ENCODE measurements at regions not wholly inside any gene's neighbourhood (a gene's known extent, or its start where the extent isn't known, plus 50 kb on each side); places are given as distances from the start of the nearest gene placed in this dataset.
A peak's percentile ranks its signal among the peaks of the same experiment; 100 is the strongest.
"Not testable (repeated sequence)": the region's sequence is repeated elsewhere in the genome, so short reads cannot be mapped to it uniquely, and the experiment has no call there.

DNA sequence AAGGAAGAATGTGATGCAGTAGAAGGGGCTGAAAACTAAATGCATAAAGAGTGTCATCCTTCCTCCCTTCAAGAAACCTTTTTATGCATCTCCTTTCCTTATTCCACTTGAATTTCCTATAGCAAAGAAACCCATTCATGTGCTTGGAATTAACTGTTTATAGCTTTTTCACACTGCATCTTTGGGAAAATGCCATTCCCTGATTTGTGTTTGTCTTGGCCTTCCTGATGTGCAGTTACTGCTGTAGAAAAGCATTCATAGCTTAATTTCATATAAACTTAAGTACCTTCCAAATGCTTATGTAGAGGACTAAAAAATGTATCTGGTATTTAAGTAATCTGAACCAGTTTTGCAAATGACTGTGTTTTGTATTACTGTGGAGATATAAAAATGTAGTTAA, 61.8 kb downstream of the SDR9C7 start:
- no peak for DNase-seq (ENCODE audit: low spot score)

DNA sequence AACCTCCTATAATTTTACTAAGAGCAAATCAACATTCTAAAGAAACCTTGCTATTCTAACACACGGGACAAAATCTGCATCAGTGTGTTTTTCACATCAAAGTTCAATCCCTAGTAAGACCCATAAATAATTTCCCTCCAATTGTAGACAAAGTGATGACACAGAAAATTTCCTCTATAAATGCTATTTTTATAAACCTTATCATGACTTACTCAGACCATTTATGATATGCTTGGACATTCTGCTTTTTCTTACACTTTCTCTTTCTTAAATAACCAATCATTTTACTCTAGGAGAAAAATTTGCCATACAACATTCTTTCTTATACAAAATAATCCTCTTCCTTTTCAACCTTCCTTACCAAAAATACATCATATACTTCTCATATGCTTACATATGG, 67.0 kb downstream of the SDR9C7 start:
- no peak for DNase-seq (ENCODE audit: low spot score)

DNA sequence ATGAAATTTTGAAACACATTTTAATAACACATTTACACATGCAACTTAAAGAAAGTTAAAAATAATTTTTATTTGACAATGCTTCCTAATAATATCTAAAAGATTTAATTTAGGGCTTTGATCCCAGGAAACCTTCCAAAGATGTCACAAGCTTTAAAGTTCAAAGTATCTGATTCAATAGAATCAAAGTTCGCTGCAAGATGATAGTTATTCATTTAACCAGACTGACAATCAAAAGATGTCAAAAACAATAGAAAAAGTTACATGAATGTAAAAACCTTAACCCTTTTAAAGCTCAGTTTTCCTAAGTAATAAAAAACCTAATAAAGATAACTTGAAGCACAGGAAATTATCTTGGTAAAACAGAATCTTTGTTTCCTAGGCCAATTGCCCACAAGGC, 67.7 kb downstream of the SDR9C7 start:
- DNase-seq (ENCODE audit: low spot score): no peak

DNA sequence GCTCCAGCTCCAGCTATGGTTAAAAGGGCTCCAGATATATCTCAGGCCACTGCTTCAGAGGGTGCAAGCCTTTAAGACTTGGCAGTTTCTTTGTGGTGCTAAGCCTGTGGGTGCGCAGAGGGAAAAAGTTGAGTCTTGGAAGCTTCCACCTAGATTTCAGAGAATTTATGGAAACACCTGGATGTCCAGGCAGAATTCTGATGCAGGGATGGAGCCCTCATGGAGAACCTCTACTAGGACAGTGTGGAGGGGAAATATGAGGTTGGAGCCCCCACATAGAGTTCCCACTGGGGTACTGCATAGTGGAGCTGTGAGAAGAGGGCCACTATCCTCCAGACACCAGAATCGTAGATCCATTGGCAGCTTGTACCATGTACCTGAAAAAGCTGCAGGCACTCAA, 69.9 kb downstream of the SDR9C7 start:
- no peak for DNase-seq (ENCODE audit: low spot score)

DNA sequence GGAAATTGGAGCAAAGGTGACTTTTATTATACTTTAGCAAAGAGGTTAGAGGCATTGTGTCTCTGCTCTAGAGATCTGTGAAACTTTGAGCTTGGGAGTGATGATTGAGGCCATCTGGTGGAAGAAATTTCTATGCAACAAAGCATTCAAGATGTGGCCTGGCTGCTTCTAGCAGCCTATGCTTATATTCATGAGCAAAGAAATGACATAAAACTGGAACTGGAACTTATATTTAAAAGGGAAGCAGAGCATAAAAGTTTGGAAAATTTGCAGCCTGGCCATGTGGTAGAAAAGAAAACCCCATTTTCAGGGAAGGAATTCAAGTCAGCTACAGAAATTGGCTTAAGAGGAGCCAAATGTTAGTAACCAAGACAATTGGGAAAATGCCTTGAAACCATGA, 70.4 kb downstream of the SDR9C7 start:
- no peak for DNase-seq (ENCODE audit: low spot score)

DNA sequence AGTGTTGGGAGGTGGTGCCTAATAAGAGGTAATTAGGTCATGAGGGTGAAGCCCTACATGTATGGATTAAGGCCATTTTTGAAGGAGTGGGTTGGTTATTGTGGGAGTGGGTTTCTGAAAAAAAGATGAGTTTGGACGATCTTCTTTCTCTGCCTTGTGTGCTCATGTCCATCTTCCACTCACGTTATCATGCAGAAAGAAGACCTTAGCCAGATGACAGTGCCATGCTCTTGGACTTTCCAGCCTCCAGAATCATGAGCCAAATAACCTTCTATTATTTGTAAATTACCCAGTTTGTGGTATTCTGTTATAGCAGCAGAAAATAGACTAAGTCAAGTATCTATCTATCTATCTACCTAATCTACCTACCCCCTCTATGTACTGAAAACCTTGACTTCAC, 71.9 kb downstream of the SDR9C7 start:
- DNase-seq (ENCODE audit: low spot score): no peak

DNA sequence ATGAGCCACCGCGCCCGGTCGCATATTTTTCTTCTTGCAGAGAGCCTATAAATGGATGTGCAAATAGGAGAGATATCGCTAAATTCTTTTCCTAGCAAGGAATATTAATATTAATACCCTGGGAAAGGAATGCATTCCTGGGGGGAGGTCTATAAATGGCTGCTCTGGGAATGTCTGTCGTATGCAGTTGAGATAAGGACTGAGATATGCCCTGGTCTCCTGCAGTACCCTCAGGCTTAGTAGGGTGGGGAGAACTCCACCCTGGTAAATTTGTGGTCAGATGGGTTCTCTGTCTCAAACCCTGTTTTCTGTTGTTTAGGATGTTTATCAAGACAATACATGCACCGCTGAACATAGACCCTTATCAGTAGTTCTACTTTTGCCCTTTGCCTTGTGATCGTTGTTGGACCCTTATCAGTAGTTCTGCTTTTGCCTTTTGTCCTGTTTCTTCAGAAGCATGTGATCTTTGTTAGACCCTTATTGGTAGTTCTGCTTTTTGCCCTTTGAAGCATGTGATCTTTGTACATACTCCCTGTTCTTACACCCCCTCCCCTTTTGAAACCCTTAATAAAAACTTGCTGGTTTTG, 80.7 kb downstream of the SDR9C7 start:
- not testable (repeated sequence) for DNase-seq (ENCODE audit: low spot score)

DNA sequence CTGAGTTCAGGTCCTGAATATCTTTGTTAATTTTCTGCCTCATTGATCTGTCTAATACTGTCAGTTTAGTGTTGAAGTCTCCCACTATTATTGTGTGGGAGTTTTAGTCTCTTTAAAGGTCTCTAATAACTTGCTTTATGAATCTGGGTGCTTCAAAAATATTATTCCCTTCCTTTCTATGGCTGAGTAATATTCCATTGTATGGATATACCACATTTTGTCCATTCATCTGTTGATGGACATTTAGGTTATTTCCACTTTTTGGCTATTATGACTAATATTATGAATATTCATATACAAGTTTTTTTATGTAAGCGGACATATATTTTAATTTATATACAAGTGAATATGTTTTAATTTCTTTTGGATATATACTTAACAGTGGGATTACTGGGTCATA, 82.7 kb downstream of the SDR9C7 start:
- DNase-seq (ENCODE audit: low spot score): no peak

DNA sequence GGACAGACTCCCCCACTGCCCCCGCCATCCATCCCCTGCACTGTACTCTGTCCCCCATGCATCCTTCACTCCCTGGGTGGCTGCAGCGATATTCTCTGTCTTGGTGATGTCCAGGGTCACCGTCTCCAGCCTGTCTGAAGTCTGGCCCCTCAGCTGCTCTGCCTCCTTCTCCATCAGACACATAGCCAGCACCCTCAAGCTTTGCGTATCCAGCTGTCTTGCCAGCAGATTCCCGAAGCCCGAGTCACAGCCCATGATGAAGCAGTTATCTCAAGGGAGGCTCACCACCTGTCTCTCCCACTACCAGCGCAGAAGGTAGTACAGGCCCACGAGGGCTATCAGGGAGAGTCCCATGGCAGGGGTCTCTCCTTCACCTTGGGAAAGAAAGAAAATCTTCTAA, 77.8 kb downstream of the HSD17B6 start:
- DNase-seq (ENCODE audit: low spot score): no peak

DNA sequence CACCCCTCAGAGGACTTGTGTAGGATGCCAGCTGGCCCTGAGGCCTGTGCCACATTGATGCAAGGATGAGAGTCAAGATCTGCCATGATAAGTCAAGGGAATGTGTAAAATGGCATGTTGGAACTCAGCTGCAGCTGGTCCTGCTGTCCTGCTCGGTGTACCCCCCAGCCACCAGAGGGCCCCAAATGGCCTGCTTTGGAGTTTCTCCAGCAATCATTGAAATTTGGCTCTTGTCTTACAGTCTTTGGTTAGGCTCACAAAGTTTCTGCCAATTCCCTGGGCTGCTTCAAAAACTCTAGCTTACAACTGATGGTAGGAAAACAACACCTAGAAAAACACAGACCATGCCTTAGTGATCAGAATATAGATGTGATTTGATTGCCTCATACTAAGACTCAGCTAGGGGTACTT, 76.8 kb downstream of the HSD17B6 start:
- DNase-seq (ENCODE audit: low spot score): peak; percentile 48

DNA sequence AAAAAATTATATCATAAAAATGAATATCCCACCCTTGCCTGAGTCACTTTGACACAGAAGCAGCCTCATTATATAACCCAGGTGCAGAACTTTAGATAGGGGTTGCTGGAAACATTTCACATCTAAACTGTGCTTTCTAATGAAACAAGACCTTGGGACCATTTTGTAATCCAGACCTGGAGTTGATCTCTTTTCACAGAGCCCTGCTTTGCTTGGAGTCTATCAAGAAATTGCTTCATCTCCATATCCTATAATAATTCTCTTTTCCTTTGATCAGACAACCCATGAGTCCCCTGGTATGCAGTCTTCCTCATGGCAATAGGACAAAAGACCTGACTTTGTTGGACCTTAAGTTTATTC, 76.3 kb downstream of the HSD17B6 start:
- no peak for DNase-seq (ENCODE audit: low spot score)

DNA sequence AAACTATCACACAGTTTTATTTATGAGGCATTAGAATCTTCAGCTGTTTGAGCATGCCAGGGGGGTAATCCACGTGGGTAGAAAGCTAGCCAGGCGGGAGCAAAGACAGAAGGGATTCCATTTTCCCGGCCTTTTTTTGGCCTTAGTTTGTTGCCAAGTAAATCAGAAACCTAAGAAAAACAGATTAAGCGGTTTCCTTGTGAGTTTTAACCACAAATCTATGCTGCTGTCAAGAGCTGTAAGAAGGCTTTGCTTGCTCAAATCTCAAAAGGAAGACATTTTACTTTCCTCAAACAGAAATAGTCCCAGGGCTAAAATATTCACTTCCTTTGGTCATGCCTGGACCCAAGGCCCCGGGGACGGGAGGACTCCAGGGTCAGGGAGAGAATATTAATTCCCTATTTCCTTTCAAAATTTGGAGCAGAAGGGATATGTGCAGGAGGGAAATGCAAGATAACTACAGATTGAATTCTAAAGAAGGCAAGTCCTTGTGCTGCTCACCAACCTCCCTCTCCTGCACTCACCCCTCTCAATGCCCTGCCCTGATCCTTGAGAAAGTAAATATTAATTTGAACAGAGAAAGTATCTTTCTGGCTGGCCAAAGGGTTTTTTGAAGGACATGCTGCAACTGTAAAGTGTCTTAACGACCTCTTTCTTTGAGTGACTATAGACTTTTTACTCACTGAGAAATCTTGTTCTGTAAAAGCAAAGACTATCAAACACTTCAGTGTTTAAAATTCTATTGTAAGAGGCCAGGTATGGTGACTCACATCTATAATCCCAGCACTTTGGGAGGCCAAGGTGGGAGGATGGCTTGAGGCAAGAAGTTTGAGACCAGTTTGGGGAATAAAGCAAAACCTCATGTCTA, 75.7 kb downstream of the HSD17B6 start:
- no peak for DNase-seq (ENCODE audit: low spot score)

All from mucosa of gallbladder (tissue), 1 donor.